T-helper 1 cell treated with Interleukin-12 subunit alpha and Interleukin-12 subunit beta and Interleukin-4 antibody, amounts not matched to agents 30 ng/mL and 1 ng/mL, for 36 hours (primary cell): ENCODE measurements at regions not wholly inside any gene's neighbourhood (a gene's known extent, or its start where the extent isn't known, plus 50 kb on each side); places are given as distances from the start of the nearest gene placed in this dataset.
"Not testable (repeated sequence)": the region's sequence is repeated elsewhere in the genome, so short reads cannot be mapped to it uniquely, and the experiment has no call there.

Source experiments
- intact Hi-C: fragments of 100-400 bp; cut with micrococcal nuclease; formaldehyde crosslinking; loops from one replicate; pipeline ENCODE4 v1.15.1; 2024

GRCh38 chr1:14340002-14340785 is 258.3 kb upstream of the KAZN start:
- intact Hi-C loops = no loop called here

GRCh38 chr1:14341147-14341546 is 257.3 kb upstream of the KAZN start:
- intact Hi-C loops = no loop called here

- intact Hi-C loops = no loop called here
These were observed 252.4 kb upstream of the KAZN start for GRCh38 chr1:14345946-14346550.

GRCh38 chr1:14347186-14347585 is 251.3 kb upstream of the KAZN start:
- intact Hi-C loops = no loop called here

- intact Hi-C loops = no loop called here
These were observed 250.7 kb upstream of the KAZN start for GRCh38 chr1:14347776-14348175.

GRCh38 chr1:14350197-14350596 is 248.3 kb upstream of the KAZN start:
- intact Hi-C loops = no loop called here

GRCh38 chr1:14352897-14353296 is 245.6 kb upstream of the KAZN start:
- intact Hi-C loops = no loop called here

- intact Hi-C loops = not testable (repeated sequence)
These were observed 237.5 kb upstream of the KAZN start for GRCh38 chr1:14361005-14361404.

- intact Hi-C loops = no loop called here
These were observed 236.2 kb upstream of the KAZN start for GRCh38 chr1:14362331-14362730.

- intact Hi-C loops = no loop called here
These were observed 235.4 kb upstream of the KAZN start for GRCh38 chr1:14363036-14363590.

GRCh38 chr1:14363707-14364413 is 234.6 kb upstream of the KAZN start:
- intact Hi-C loops = no loop called here

GRCh38 chr1:14365301-14365988 is 233.0 kb upstream of the KAZN start:
- intact Hi-C loops = no loop called here

GRCh38 chr1:14366091-14367018 is 232.1 kb upstream of the KAZN start:
- intact Hi-C loops = no loop called here

GRCh38 chr1:14367451-14367850 is 231.0 kb upstream of the KAZN start:
- intact Hi-C loops = no loop called here

GRCh38 chr1:14369526-14370213 is 228.8 kb upstream of the KAZN start:
- intact Hi-C loops = no loop called here

- intact Hi-C loops = no loop called here
These were observed 226.6 kb upstream of the KAZN start for GRCh38 chr1:14371771-14372497.

- intact Hi-C loops = no loop called here
These were observed 226.0 kb upstream of the KAZN start for GRCh38 chr1:14372526-14372925.

- intact Hi-C loops = no loop called here
These were observed 225.3 kb upstream of the KAZN start for GRCh38 chr1:14373081-14373758.

- intact Hi-C loops = no loop called here
These were observed 223.3 kb upstream of the KAZN start for GRCh38 chr1:14375226-14375625.
